ENCODE measurements at regions not wholly inside any gene's neighbourhood (a gene's known extent, or its start where the extent isn't known, plus 50 kb on each side); places are given as distances from the start of the nearest gene placed in this dataset.

GRCh38 chr4:117626664-117627063 is 407.6 kb upstream of the NDST3 start:
- FAIRE-seq = no peak
- Histone ChIP-seq H2AFZ (ENCODE audit: low read depth, low read length) (no peak overlapping the region), H3K9me3 (replicated peaks; ENCODE audit: control insufficient read depth, insufficient read depth, low read length) (no peaks in the 10 kb centered on the region), H3K27me3 (ENCODE audit: control insufficient read depth in 2 of 2, insufficient read depth in 2 of 2, low read length in 2 of 2) (no peaks in the 10 kb centered on the region), H3K9ac (replicated peaks; ENCODE audit: extremely low read depth, insufficient read depth, low read length) (no peak overlapping the region), H3K27ac (ENCODE audit: insufficient read depth, low read depth, low read length) (no peak overlapping the region), H3K79me2 (ENCODE audit: control insufficient read depth, insufficient read depth, low read length) (no peaks in the 10 kb centered on the region), H3K4me1 (ENCODE audit: control insufficient read depth, extremely low read depth, insufficient read depth, low read length) (no peaks in the 10 kb centered on the region), H3K4me2 (ENCODE audit: insufficient read depth, low read length) (no peak overlapping the region), H3K4me3 (replicated peaks in 1 of 3; ENCODE audit: insufficient read depth in 1 of 3, low read depth in 1 of 3, low read length in 3 of 3) (no peak overlapping the region), H3K9me1 (replicated peaks; ENCODE audit: control insufficient read depth, extremely low read depth, insufficient read depth, low read length) (no peaks in the 10 kb centered on the region), H3K36me3 (ENCODE audit: control insufficient read depth in 2 of 2, extremely low read depth in 1 of 2, insufficient read depth in 2 of 2, low read length in 2 of 2) (no peaks in the 10 kb centered on the region), H4K20me1 (replicated peaks; ENCODE audit: control insufficient read depth, extremely low read depth, insufficient read depth, low read length) (no peaks in the 10 kb centered on the region)
- TF ChIP-seq CTCF (IDR thresholded peaks at IDR 0.05; ENCODE audit: extremely low read depth in 1 of 2, insufficient read depth in 1 of 2, low read depth in 1 of 2, low read length in 2 of 2) = no peak
- TF ChIP-seq MAX (IDR thresholded peaks at IDR 0.05; ENCODE audit: insufficient read depth, insufficient read length) = no peak
- TF ChIP-seq POLR2A (IDR thresholded peaks at IDR 0.05; ENCODE audit: low read depth, low read length) = no peak
- no peak for TF ChIP-seq FOS (IDR thresholded peaks at IDR 0.05; ENCODE audit: borderline replicate concordance, insufficient read depth, low read length)
- no peak for TF ChIP-seq EZH2 (IDR thresholded peaks at IDR 0.05; ENCODE audit: borderline replicate concordance, low read depth, low read length, severe bottlenecking)
- no peak for TF ChIP-seq JUN (IDR thresholded peaks at IDR 0.05; ENCODE audit: borderline replicate concordance, insufficient read depth, insufficient read length, low read depth)
- no peak for TF ChIP-seq POLR2AphosphoS5 (IDR thresholded peaks at IDR 0.05; ENCODE audit: insufficient read depth, low read depth, low read length)
- ChIA-PET POLR2A (no interaction called here), CTCF (no interaction called here)
- dilution Hi-C loops (cut with MboI; ENCODE audit: extremely low pct_ligation_motif_present, low sequenced_read_pairs) (no loop called here), intact Hi-C loops (cut with micrococcal nuclease) (no loop called here)
- no TSS peak for BruUV-seq (replicated peaks)
- no peak for DNase-seq (ENCODE audit: low read depth, low spot score)
